Right ventricle myocardium inferior (tissue), 1 donor: ENCODE measurements at regions not wholly inside any gene's neighbourhood (a gene's known extent, or its start where the extent isn't known, plus 50 kb on each side); places are given as distances from the start of the nearest gene placed in this dataset.
A peak's percentile ranks its signal among the peaks of the same experiment; 100 is the strongest.

Experiments used
- ATAC-seq: fragments of 200-7000 bp; cut with Tn5 transposase; one replicate; pipeline ENCODE4 v1.9.1; 2020; ENCODE audit warnings: mild to moderate bottlenecking, moderate library complexity
- DNase-seq: peaks from one replicate; pipeline ENCODE4 v3.0.0; 2021; ENCODE audit errors: missing footprints
- intact Hi-C: fragments of 100-400 bp; cut with DNase I; formaldehyde crosslinking; loops from one replicate; pipeline ENCODE4 v1.11.0; 2022
- donor health status: DM: no; HTN: yes; CAD: no; lungs with severe emphysema.

DNA sequence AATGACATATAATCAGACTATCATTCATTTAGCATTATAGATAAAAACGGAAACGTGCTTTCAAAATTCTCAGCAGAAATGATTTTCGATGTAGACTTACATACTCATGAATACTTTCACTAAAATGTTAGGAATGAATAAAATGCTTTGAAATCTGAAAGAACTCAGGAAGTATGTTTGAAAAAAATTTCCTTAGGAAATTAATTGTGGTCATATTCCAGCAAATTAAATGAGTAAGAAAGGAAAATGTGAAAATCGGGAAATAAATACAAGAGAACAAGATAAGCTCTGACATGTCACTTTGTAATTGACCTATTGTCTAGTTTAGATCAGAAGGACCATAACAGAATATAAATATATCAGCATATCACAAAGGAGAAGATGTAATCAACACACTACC, 981.0 kb upstream of the CDH2 start:
- intact Hi-C loops = no loop called here
- ATAC-seq = no peak
- DNase-seq = no peak

DNA sequence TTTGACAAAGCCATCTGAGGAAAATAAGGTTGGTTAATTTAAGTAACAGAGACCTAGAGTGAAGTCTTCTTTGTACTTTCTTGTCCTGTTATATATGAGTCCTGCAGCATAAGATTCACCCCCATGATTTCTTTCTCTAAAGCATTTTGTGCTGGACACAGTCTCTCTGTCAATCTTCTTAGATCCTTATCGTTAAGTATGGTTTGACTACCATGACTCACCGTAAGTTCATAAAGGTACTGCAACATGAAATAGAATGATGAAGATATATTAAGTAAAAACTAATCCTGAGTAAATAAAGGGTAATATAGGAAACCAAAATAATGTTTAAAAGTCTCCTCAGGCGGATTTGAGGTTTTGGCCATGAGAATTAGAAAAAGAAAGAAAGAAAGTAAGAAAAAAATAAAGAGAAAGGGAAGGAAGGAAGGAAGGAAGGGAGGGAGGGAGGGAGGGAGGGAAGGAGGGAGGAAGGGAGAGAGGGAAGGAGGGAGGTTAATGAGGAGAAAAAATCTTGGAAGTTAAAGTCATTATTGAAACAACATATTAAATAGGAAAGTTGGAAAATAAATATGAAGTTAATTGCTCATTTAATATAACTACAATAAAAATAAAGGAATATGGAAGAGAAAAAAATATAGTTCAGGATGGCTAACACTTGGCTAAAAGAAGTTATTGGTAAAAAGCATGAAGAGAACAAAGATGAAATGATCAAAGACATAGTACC, 980.3 kb upstream of the CDH2 start:
- DNase-seq = no peak
- ATAC-seq = no peak
- intact Hi-C loops = no loop called here

DNA sequence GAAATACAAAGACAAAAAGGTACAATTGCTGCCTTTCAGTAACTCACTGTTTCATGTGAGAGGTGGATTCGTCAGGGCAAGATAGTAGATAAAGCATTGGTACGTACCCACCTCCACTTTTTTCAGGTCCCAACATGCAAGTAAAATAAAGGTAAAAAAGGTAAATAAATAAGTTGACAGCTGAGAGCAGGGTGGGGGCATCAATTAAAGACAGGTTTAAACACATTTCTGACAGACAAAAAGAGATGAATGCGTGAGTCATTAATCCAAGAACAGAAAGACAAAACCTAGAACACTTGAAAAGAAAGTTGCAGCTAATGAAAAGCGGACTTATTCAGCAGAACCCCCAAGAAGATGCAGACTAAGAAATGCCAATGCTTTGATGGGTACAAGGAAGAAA, 979.6 kb upstream of the CDH2 start:
- ATAC-seq (no peak), DNase-seq (no peak)
- intact Hi-C loops = no loop called here

DNA sequence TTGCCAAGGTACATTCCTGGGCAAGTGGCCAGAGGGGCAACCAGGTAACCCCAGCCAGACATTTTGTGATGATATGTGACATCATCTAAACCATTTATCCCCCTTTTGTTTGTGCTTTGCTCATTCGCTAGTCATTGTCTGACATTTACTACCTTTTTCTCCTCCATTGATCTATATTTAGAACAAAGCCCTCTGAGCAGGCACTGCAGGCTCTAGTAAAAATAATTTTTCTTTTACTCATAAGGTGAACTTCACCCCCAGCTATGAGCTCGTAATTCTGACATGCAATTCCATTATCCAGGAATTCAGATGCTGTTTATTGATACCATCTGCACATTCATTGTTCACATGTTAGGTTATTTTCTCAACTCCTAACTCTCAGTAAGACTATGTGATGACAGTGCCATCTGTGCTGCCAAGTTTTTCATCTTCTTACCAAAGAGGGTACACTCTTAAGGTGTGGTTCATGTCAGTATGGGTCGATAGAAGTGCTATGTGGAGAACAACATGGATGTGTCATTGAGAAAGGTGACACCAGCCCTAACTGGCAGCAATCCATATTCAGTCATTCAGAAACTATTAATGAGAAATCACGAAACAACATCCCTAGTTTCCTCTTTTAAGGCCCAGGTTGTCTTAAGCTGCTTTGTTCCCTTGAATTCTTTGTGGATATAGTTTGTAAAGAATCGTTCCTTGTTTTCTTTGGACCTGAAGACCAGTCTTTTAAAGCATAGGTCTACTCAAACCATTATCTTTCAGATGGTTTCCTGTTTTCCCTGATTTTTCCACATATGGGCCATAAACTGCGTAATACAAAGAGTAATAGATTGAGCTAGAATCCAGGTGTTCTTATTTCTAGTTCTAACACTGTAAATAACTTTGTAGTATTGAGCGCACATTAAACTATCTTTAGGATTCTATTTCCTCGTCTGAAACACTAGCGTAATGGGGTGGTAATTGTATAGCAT, 978.1 kb upstream of the CDH2 start:
- no peak for ATAC-seq

DNA sequence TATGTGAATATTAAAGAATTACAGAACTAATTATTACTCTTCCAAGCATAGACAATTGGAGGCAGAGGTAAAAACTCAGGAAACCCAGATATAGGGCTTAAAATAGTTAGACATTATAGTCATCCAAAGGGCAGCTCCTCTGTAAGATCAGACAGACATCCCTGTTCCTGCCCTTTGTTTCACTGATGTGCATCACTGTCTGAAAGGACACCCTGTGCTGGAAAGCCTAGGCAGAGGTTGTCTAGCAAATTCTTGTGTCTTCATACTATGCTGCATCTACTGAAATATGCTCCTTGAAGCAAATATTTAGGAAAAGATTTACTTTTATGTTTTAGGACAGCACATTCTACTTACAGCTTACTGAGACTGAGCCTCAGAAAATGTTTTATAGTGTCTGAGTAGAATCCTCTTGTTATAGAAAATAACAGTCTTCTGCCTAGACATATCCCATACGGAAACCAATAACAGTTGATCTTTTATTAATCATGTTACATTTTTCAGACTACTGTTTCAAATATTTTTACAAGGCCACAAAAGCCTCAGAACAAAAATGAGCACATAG, 977.3 kb upstream of the CDH2 start:
- ATAC-seq (no peak), DNase-seq (no peak)
- intact Hi-C loops = no loop called here

More for the DNA sequence above, 978.1 kb upstream of the CDH2 start:
- DNase-seq = no peak
- intact Hi-C loops = no loop called here

DNA sequence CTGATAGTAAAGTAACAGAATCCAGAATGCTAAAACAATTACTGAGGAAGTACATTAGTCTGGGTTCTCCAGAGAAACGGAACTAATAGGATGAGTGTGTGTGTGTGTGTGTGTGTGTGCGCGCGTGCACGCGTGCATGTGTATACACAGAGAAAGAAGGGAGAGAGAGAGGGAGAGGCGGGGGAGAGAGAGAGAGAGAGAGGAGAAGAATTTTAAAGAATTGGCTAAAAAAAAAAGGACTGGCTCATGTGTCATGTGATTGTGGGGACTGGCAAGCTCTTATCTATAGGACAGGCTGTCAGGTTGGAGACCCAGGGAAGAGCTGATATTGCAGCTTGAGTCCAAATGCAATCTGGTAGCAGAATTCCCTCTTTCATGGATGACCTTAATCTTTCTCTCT, 976.2 kb upstream of the CDH2 start:
- no peak for ATAC-seq
- intact Hi-C loops = no loop called here
- DNase-seq = no peak

DNA sequence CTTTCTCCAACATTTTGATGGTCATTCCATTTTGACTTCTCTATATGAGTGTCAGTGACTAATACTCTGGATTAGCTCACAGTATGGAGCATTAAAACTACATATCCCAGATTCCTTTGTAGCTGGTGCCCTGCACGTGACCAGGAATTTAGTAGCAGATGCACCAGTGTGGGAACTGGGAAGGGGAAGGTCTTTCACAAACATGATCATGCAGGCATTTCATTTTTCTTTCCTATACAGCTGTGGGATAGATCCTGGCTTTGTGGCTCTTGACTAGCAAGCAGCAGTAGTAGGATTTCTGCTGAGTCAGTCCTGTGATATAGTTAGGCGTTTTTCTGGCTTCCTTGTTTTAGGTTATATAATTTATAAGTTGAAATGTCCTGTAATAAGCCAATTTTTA, 971.0 kb upstream of the CDH2 start:
- DNase-seq (no peak), ATAC-seq (peak; percentile 34)
- intact Hi-C loops = no loop called here

DNA sequence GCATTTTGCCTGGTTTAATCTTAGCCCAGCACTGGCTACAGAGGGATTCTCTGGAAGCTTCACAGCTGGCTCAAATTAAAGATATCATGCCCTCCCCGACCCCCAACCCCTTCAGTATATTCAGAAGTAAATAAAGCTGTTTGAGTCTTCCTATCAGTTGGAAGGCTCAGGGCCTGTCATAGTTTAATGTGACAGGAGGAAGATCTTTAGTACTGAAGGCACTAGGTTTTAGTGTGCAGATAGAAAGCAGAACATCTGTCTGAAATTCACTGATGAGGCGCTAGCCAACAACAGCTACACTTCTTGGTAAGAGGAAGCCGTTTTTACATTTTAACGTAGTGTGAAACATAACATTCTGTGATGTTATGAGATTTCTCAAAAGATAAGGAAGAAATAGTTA, 969.1 kb upstream of the CDH2 start:
- DNase-seq = no peak
- no peak for ATAC-seq
- intact Hi-C loops = no loop called here

DNA sequence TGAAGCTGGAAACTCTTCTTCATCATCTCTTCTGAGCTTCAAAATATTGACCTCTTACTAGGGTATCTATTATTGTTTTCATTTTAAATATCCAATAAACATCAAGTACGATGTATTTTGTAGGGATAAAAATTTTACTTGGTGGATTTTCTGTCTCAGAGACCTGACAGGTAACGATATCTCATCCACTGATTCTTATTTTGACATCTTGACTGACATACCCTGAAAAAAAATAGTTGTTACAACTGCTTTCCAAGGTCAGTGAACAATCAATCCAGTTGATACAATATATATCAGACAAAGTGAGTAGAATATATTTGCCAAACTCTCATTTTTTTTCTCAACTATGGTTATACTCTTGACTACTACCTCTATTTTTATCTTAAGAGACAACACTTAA, 963.7 kb upstream of the CDH2 start:
- intact Hi-C loops = no loop called here
- ATAC-seq (no peak), DNase-seq (no peak)

DNA sequence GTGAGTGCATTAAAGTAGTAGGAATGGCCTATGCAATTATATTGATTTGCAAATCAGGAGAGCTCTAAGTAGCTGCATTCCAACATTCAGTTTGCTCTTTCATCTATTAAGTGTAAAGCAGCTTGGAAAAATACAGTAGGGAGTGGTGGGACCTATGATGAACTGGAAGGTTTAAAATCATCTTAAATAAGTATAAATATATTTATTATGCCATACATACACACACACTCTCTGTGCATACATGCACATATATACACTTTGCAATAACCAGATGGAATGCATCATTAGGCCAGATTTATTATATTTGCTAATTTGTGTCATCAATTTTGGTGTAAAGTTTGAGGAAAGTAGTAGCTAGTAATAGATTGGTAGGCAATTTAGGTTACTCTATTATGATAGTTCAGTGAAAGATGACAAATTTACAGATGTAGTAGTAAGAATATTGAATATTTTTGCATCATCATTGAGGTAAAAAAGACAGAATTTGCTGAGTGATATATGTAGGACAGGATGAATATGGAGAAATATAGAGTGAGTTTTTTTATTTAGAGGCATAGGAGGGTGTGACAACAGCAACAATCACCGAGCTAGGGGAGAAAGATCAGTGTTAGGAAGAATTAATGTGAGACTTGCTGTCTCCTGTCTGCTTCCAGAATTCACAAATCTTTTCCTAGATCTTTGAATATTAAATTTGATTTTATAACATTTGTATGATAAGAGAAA, 961.0 kb upstream of the CDH2 start:
- intact Hi-C loops = no loop called here
- DNase-seq (no peak), ATAC-seq (no peak)

DNA sequence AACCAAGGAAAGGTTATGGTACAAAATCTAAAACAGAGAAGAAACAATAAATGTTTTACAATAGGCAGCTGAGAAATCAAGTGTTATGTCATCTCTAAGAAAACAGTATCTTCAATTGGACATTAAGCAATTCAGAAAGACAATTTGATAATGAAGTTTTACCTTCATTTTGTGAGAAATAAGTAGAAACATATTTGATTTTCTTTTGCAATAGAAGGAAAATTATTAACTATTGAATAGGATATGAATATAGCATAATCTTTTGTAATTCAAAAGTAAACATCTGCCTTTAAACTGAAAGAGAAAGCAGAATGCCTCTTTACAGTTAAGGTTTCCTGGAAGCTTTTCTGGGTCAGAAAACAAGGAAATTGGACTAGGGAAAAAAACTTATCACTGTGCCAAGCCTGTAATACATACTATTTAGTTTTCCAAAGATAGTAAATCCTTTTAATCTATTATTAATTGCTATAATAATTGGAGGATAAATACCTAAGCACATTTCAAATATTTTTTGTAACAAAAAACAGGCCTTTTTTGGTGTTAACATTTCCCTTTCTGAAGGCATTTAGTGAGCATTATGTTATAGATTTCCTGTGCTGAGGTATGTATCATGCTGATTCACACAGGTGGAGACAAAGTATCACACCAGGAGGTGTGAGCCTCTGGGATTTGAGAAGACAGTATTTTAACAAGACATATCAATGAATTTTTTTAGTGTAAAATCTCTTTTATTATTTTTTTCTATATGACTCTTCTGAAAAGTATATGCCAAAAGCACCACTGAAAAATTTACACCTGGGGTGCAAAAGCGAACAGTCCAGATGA, 947.0 kb upstream of the CDH2 start:
- no peak for ATAC-seq
- DNase-seq = no peak
- intact Hi-C loops = no loop called here

DNA sequence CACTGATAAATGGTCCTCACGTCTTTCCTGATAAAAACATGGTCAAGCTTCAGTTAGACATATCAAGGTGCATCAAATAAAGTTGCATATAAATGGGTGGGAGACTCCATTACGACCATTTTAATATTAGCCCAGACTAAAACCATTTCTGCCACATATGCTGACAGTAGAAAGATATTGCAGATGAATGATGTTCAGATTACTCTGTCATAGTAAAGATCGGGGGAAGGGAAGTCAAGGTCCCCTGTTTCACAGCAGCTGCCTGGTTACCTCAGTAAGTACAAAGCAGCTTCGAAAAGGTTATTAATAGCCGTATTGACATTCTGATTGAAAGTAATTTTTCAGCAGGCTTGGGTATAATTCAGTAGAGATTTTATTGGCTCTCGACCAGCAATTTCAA, 927.7 kb upstream of the CDH2 start:
- DNase-seq (no peak), ATAC-seq (no peak)
- intact Hi-C loops = no loop called here

DNA sequence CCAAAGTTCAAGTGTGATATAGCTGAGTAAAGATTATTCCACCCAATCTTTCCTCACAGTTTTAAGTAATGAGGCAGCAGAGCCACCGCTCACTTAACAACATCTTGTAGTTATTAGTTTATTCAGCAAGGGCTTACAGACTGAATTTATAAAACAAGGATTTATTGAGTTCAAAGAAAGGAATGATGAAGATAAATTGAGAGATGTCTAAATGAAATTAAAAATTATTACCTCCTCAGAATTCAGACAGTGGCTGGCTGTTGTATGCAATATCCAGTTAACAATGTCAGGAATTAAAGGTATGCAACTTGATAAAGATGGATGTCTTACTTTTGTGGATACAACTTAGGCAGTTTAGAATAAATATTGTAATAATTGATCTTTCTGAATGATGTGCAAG, 927.3 kb upstream of the CDH2 start:
- intact Hi-C loops = no loop called here
- ATAC-seq = no peak

DNA sequence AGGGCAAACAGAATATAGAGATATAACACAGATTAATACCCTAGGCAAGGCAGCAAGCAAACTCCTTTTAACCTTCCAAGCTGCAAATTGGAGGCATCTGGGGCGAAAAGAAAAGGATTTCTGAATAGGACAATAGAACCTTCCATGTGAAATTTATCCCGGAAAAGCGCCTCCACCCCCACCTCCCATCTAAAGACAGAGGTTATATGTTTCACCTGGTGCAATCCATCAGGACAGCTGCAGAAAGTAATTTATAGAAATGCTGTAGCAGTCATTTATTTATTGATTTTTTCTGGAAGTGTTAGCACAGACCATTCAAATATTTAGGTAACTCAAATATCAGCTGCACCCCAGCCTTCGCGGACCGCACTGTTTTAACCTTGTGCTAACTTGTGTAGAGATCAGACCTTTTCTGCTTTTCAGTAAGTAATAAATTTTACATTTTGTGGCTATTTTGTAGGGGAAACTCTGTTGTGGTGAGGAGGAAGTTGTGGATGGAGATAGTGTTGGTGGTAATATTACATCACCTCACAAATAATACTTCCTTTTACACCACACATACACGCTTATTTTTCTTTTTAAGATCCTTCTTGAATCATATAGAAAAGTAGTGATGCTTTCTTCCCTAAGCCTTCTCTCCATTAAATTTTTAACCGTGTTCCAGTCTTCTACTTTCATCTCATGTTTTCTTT, 919.3 kb upstream of the CDH2 start:
- DNase-seq (no peak), ATAC-seq (no peak)
- intact Hi-C loops = no loop called here

More for the DNA sequence above, 927.3 kb upstream of the CDH2 start:
- DNase-seq = no peak

DNA sequence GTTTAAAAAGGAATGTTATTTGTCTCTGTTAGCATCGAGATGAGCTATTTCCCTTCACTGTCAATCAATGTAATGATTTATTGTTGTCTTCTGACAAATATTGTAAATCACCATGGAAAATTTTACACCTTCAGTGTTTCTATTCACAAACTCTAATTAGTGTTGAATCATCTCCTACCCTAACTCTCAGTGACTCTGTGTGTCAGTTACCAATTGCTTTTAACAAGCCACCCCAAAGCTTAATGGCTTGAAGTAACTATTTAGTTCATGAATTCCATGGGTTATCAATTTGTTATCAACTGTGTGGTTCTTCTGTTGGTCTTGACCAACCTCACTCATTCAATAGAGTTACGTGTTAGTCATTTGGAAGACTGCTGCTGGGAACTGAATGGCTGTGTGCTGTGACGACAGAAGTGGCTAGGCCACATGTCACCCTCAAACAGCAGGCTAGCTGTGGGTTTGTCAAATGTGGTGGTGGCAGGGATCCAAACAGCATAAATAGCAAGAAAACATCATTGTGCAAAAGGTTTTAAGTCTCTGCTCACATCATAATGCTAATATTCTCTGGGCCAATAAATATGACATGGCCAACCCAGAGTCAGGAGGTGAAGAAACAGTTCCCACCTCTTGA, 910.8 kb upstream of the CDH2 start:
- DNase-seq = no peak
- intact Hi-C loops = no loop called here
- no peak for ATAC-seq

DNA sequence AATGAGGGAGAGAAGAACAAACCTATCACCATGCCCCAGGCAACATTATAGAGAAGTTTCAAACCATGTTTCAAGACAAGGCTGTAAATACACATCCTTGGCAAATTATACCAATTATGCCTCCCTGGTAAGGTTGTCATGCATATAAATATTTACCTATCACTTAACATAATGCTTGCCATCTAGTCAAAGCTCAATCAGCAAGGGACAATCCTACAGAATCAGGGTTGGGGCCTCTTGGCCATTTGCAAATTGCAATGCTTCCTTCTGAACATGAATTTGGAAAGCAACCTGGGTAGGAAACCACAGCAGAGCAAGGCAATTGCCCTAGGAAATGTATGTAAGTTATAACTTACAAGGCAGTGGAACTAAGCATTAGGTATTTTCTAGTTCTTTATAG, 907.2 kb upstream of the CDH2 start:
- ATAC-seq (no peak), DNase-seq (no peak)
- intact Hi-C loops = no loop called here

DNA sequence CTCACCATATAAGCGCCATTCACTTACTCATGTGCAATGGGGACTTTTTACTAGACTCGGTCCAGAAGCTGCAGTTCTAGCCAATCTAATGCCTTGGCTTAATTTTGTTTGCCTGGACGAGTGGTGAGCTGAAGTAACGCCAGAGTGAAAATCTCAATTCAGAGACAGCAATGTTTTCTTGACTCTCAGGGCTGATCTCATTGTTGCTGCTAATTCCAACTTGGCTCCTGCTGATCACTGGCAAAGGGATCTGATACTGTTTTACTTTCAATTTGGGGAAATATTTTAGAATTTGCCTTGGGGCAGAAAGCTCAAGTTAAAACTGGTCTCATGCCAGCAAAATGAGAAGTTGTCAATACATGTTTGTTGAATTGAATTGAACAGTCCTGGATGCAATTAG, 906.6 kb upstream of the CDH2 start:
- ATAC-seq (peak; percentile 84), DNase-seq (no peak)
- intact Hi-C loops = no loop called here

DNA sequence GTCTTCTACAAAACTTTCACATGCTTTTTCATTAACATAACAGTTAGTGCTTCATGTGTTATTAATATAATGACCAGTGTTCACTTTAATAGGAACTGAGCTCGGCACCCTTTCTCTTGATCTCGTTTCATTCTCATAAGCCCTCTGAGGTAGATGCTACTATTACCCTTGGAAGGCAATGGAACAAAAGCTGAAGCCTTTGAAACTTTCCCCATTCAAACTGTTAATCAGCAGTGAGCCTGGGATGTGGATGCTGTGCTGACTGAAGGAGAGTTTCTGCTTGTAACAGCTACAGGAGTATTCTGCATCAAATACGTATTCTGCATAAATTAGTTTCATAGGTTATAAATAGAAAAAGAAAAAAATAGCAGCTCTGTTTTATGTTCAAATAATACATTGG, 904.0 kb upstream of the CDH2 start:
- no peak for ATAC-seq
- no peak for DNase-seq
- intact Hi-C loops = no loop called here
